Retina (tissue), 1 donor: ENCODE measurements at regions not wholly inside any gene's neighbourhood (a gene's known extent, or its start where the extent isn't known, plus 50 kb on each side); places are given as distances from the start of the nearest gene placed in this dataset.
"Not testable (repeated sequence)": the region's sequence is repeated elsewhere in the genome, so short reads cannot be mapped to it uniquely, and the experiment has no call there.

Experiments
- DNase-seq: peaks from one replicate; pipeline ENCODE4 v3.0.0-alpha.2; 2016

- DNase-seq = no peak
Observed at GRCh38 chr3:61445924-61446323, 115.4 kb upstream of the PTPRG start.

DNA sequence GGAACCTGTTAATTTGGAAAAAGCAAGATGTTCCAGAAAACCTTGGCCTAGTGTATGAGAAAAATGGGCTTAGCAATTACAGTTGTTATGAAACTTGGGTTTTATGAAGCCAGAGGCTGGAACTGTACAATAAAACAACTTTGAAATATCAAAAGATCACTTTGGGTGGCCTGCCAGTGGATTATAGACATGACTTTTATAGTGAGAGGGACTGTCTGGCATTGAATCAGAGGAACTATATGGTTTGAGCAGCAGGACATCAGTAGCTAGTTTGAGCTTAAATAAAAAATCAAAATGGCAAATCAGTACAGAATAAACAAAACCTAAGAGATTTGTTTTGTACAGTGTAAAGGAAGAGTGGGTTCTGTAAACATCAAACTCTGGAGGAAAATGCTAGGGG is 115.0 kb upstream of the PTPRG start:
- no peak for DNase-seq

- DNase-seq = no peak
Observed at GRCh38 chr3:61448378-61448777, 113.0 kb upstream of the PTPRG start.

GRCh38 chr3:61449327-61450040 is 111.9 kb upstream of the PTPRG start:
- no peak for DNase-seq

DNA sequence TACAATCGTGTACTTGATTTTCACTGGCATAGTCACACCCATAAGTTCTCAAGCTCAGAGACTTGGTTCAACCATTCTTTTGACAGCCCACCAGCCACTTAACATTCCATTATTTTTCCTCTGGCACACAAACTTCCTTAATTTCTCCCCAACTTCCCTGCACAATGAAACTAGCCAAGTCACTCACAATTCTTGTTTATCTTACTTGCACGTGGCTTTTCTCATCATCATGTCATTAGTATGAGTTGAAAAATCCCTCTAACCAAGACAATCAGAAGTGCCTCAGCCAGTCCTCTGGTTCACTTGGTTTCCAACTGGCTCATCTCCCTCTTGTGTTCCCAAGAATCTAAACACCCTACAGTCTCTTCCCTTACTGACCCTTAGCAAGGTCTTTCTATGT is 110.5 kb upstream of the PTPRG start:
- DNase-seq = no peak

DNA sequence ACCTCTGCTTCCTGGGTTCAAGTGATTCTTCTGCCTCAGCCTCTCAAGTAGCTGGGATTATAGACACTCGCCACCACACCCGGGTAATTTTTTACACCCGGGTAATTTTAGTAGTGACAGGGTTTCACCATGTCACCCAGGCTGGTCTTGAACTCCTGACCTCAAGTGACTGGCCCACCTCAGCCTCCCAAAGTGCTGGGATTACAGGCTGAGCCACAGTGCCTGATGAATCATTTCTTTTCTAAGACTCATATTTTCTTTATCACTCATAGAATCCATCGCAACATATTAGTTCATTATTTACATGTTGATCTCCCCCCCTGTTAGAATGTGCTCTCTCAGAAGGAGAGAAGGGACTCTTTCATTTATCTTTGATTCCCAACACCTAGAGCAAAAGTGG is 109.5 kb upstream of the PTPRG start:
- DNase-seq = no peak

DNA sequence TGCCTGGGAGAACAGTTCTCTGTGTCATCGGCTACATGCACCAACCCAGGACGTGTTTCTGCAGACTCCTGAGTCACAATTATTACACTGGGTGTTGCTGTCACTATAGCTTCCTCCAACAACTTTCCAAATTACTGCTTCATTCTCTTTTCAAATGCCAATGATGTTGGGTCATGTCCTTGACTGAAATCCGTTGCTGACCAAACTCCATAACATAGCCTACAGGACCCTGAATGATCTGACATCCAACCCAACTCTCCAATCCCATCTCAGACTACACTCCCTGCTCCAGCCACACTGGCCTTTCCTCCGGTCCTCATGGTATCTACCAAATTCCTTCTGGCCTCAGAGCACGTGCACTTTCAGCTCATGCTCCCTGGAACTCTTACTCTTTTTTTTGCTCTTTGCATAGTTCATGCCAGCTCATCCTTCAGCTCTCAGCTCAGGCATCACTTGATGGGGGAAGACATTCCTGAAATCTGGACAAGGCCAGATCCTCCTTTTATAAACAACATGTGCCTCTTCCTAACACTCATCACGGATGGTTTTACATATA is 108.8 kb upstream of the PTPRG start:
- DNase-seq = no peak

- DNase-seq = no peak
Observed at GRCh38 chr3:61454006-61454585, 107.3 kb upstream of the PTPRG start.

DNA sequence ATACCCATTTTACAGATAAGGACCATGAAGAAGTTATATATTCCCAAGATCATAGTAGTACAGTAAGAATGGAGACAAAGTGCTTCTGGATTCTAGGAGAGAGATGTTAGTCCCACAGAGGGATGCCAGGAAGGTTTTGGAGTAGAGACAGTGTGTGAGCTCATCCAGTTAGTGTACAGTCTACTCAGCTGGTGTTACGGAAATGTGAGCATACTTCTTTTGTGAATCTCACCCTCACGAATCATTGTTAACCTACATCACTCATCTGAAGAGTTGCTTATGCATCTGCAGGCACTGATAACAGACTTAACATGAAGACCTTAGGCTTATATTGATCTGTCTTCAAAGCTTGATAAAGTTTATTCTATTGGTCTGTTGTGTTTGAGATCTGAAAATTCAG is 106.6 kb upstream of the PTPRG start:
- DNase-seq = no peak

DNA sequence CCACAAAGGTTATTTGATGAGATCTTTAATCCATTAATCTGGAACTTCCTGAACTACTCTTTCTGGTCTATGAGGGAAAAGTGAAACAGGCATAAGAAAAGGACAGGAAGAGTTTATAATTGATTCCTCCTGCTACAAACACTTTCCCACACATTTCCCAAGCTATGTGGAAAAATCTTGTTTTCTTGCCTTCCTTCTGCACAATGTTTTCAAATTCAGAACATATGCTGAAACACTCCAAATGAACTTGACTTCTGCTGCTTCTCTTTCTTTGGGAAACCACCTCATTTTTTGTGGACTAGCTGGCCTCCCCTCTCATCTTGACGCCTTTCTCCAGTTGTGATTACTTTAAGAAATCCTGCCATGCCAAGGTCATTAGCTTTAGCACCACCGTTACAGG is 100.7 kb upstream of the PTPRG start:
- DNase-seq = no peak

GRCh38 chr3:61463191-61463590 is 98.2 kb upstream of the PTPRG start:
- no peak for DNase-seq

DNA sequence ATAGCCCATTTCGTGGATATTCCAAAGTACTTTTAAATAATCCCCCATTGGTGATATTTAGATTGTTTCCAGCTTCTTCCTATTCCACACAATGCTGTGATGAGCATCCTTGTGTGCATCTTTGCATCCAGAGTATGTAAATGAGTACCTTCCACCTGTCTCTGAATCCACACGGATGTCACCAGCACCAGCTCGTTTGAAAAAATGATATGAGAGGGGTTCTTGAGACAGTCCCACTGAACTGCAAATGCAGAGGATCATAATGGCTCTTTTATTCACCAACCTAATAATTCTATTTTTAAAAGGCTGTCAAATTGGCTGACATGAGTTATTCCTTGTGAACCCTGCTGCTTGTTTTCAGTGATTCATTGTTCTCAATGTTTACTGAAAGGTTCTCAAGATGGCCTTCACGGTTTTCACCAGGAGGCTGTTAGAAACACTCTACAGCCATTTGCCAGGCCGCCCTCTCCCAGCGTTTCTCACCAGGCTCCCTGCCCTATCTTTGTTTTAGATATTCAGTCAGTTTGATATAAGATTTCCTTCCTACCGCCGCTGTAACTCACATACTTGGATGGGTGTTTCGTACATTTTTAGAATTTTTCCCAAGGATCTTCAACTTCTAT is 96.7 kb upstream of the PTPRG start:
- no peak for DNase-seq

DNA sequence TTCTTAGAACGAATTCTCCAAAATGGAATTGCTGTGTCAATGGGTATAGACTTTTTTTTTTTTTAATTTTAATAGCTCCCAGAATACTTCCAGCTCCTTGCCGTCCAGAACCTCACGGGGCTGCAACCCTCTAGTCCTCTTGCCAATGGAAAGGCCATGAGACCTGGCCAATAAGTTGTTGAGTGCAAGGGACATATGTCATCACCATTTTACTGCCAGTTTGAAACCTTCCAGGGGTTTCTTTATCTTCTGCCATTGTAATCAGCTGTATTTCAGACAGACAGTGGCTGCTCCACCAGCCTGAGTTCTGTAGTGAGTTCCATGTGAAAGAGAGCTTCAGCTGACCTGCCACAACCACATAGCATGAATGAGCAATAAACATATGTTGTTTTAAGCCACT is 95.0 kb upstream of the PTPRG start:
- DNase-seq = no peak

- no peak for DNase-seq
Observed at GRCh38 chr3:61483997-61484396, 77.4 kb upstream of the PTPRG start.

DNA sequence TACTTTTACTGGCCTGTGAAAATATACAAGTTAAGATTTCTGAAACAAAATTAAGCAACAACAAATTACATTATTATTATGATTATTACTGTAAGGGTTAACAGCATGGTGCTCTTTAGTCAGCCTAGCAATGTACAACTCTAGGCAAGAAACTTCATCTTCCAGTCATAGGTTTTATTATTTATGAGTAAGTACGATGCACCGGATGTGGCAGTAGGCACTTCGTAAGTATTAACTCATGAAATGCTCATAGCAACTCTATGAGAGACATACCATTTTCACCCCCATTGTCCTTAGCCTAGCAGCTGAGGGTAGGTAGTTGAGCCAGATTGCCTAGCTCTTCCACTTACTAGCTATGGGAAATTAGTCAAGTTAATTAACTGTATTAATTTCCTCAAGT is 68.0 kb upstream of the PTPRG start:
- no peak for DNase-seq

- not testable (repeated sequence) for DNase-seq
Observed at GRCh38 chr3:61494309-61494708, 67.1 kb upstream of the PTPRG start.

DNA sequence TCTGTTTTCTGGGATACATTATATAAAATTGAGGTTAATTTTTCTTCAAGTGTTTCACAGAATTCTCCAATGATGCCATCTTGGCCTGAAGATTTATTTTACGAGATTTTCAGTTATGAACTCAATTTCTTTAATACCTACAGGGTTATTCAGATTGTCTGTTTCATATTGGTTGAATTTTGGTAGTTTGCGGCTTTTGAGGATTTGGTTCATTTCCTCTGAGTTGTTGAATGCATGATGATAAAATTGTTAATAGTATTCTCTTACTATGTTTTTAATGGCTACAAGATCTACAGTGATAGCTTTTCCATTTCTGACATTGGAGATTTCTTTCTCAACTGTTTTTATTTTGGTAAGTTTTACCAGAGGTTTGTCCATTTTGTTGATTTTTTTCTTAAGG is 63.9 kb upstream of the PTPRG start:
- DNase-seq = no peak

DNA sequence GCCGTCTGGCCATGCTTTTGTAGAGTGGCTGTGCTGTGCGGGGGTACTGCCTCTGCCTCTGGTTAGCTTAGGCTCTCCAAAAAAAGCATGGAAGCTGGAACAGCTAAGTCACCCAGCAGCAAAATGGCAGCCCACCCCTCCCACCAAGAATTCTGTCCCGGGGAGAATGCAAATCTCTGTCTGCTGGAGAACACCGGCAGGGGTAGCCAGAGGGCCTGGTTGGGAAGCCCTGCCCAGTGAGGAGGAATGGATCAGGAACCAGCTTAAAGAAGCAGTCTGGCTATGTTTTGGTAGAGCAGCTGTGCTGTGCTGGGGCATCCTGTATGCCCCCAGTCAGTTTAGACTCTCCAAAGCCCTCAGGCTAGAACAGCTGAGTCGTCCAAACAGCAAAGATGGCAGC is 56.2 kb upstream of the PTPRG start:
- no peak for DNase-seq

DNA sequence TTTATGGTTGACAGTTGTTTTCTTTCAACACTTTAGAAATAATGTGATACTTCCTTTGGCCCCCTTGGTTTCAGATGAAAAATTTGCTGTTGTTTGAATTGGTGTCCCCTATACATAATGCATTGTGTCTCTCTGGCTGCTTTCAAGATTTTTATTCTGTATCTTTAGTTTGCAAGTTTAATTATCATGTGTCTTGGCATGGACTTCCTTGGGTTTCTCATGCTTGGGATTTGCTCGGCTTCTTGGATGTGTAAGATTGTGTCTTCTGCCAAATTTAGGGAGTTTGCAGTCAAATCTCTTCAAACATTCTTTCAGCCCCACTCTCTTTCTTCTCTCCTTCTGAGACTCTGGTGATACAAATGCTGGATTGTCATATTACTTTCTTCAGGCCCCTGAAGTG is 53.4 kb upstream of the PTPRG start:
- DNase-seq = no peak
